GM18519 (cell line): ENCODE measurements at regions not wholly inside any gene's neighbourhood (a gene's known extent, or its start where the extent isn't known, plus 50 kb on each side); places are given as distances from the start of the nearest gene placed in this dataset.
"Not testable (repeated sequence)": the region's sequence is repeated elsewhere in the genome, so short reads cannot be mapped to it uniquely, and the experiment has no call there.

Experiments
- ATAC-seq: cut with Tn5 transposase; IDR thresholded peaks from one replicate; pipeline ENCODE4 v1.9.1; 2021; ENCODE audit warnings: mild to moderate bottlenecking, moderate library complexity; ENCODE audit not compliant: unreplicated experiment, low FRiP score

GRCh38 chr3:174532776-174533175, 326.4 kb upstream of the NAALADL2 start:
- no peak for ATAC-seq

- no peak for ATAC-seq
These were observed 325.8 kb upstream of the NAALADL2 start for GRCh38 chr3:174533286-174533685.

GRCh38 chr3:174536319-174536718, 322.8 kb upstream of the NAALADL2 start:
- ATAC-seq = no peak

GRCh38 chr3:174538151-174538550, 321.0 kb upstream of the NAALADL2 start:
- ATAC-seq = no peak

- no peak for ATAC-seq
These were observed 318.8 kb upstream of the NAALADL2 start for GRCh38 chr3:174540116-174540908.

GRCh38 chr3:174541708-174542315, 317.3 kb upstream of the NAALADL2 start:
- no peak for ATAC-seq

- ATAC-seq = no peak
These were observed 311.2 kb upstream of the NAALADL2 start for GRCh38 chr3:174547801-174548435.

- no peak for ATAC-seq
These were observed 310.1 kb upstream of the NAALADL2 start for GRCh38 chr3:174548841-174549623.

- no peak for ATAC-seq
These were observed 277.6 kb upstream of the NAALADL2 start for GRCh38 chr3:174581558-174581957.

GRCh38 chr3:174583396-174583795, 275.7 kb upstream of the NAALADL2 start:
- no peak for ATAC-seq

- ATAC-seq = not testable (repeated sequence)
These were observed 272.0 kb upstream of the NAALADL2 start for GRCh38 chr3:174587137-174587536.

- ATAC-seq = no peak
These were observed 262.6 kb upstream of the NAALADL2 start for GRCh38 chr3:174596447-174596982.

- ATAC-seq = no peak
These were observed 260.2 kb upstream of the NAALADL2 start for GRCh38 chr3:174598885-174599439.

GRCh38 chr3:174613173-174613572, 246.0 kb upstream of the NAALADL2 start:
- no peak for ATAC-seq

- no peak for ATAC-seq
These were observed 245.1 kb upstream of the NAALADL2 start for GRCh38 chr3:174614036-174614435.

GRCh38 chr3:174618368-174619080, 240.6 kb upstream of the NAALADL2 start:
- ATAC-seq = no peak

GRCh38 chr3:174619239-174619638, 239.9 kb upstream of the NAALADL2 start:
- ATAC-seq = no peak

- ATAC-seq = no peak
These were observed 239.0 kb upstream of the NAALADL2 start for GRCh38 chr3:174620138-174620537.

- no peak for ATAC-seq
These were observed 238.2 kb upstream of the NAALADL2 start for GRCh38 chr3:174620855-174621472.
